Central memory CD4-positive, alpha-beta T cell (primary cell): ENCODE measurements at regions not wholly inside any gene's neighbourhood (a gene's known extent, or its start where the extent isn't known, plus 50 kb on each side); places are given as distances from the start of the nearest gene placed in this dataset.
A peak's percentile ranks its signal among the peaks of the same experiment; 100 is the strongest.

ENCODE experiments used
- DNase-seq: peaks from one replicate; pipeline ENCODE4 v3.0.0; 2022

GRCh38 chrX:33465137-33465536 lies 253.8 kb upstream of the DMD start:
- DNase-seq, result no peak

GRCh38 chrX:33457102-33457501 lies 245.8 kb upstream of the DMD start:
- DNase-seq, result no peak

GRCh38 chrX:33447285-33447684 lies 235.9 kb upstream of the DMD start:
- no peak for DNase-seq

GRCh38 chrX:33434256-33435092 lies 223.1 kb upstream of the DMD start:
- DNase-seq, result peak; percentile 21

- no peak for DNase-seq
Observed at GRCh38 chrX:33416273-33416805, 205.0 kb upstream of the DMD start.

- no peak for DNase-seq
Observed at GRCh38 chrX:33415459-33415858, 204.1 kb upstream of the DMD start.

- no peak for DNase-seq
Observed at GRCh38 chrX:33385546-33385945, 174.2 kb upstream of the DMD start.

- no peak for DNase-seq
Observed at GRCh38 chrX:33379839-33380238, 168.5 kb upstream of the DMD start.

GRCh38 chrX:33357606-33358005 lies 146.3 kb upstream of the DMD start:
- DNase-seq, result no peak

GRCh38 chrX:33339219-33339618 lies 127.9 kb upstream of the DMD start:
- DNase-seq, result no peak

- no peak for DNase-seq
Observed at GRCh38 chrX:33336783-33337182, 125.4 kb upstream of the DMD start.

- no peak for DNase-seq
Observed at GRCh38 chrX:33333271-33333670, 121.9 kb upstream of the DMD start.

GRCh38 chrX:33330798-33331197 lies 119.4 kb upstream of the DMD start:
- DNase-seq, result no peak

GRCh38 chrX:33324099-33324498 lies 112.8 kb upstream of the DMD start:
- DNase-seq, result no peak

- DNase-seq, result no peak
Observed at GRCh38 chrX:33307911-33308354, 96.6 kb upstream of the DMD start.

- no peak for DNase-seq
Observed at GRCh38 chrX:33298622-33299021, 87.3 kb upstream of the DMD start.

- DNase-seq, result no peak
Observed at GRCh38 chrX:33285550-33285949, 74.2 kb upstream of the DMD start.

GRCh38 chrX:33277046-33277445 lies 65.7 kb upstream of the DMD start:
- no peak for DNase-seq

GRCh38 chrX:33273535-33273934 lies 62.2 kb upstream of the DMD start:
- DNase-seq, result no peak

- no peak for DNase-seq
Observed at GRCh38 chrX:33272986-33273385, 61.6 kb upstream of the DMD start.
